ENCODE measurements at regions not wholly inside any gene's neighbourhood (a gene's known extent, or its start where the extent isn't known, plus 50 kb on each side); places are given as distances from the start of the nearest gene placed in this dataset.

DNA sequence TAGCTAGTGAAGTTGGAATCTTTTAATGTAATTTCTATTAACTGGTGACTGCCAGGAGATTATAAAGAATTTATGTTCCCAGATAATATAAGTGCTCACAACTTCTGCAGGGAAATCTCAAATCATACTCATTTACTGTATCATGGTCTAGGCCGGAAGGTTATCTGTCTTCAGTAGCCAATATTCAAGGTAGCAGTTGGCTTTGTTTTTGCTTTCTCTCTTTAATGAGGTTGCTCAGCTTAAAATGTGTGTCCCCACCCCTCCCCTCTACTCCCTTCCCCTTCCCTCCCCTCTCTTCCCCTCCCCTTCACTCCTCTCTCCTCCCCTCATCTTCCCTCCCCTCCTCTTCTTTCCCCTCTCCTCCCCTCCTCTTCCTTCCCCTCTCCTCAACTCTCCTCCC, 117.6 kb downstream of the HPGD start:
- TF ChIP-seq, protein P1, sequence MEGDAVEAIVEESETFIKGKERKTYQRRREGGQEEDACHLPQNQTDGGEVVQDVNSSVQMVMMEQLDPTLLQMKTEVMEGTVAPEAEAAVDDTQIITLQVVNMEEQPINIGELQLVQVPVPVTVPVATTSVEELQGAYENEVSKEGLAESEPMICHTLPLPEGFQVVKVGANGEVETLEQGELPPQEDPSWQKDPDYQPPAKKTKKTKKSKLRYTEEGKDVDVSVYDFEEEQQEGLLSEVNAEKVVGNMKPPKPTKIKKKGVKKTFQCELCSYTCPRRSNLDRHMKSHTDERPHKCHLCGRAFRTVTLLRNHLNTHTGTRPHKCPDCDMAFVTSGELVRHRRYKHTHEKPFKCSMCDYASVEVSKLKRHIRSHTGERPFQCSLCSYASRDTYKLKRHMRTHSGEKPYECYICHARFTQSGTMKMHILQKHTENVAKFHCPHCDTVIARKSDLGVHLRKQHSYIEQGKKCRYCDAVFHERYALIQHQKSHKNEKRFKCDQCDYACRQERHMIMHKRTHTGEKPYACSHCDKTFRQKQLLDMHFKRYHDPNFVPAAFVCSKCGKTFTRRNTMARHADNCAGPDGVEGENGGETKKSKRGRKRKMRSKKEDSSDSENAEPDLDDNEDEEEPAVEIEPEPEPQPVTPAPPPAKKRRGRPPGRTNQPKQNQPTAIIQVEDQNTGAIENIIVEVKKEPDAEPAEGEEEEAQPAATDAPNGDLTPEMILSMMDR (IDR thresholded peaks at IDR 0.05) = no peak
- TF ChIP-seq POLR2A (IDR thresholded peaks at IDR 0.05) = no peak

All from heart left ventricle (tissue), 13 donors.